Breast epithelium (tissue), 3 donors: ENCODE measurements at regions not wholly inside any gene's neighbourhood (a gene's known extent, or its start where the extent isn't known, plus 50 kb on each side); places are given as distances from the start of the nearest gene placed in this dataset.

Experiments
- CTCF ChIP-seq, 3 donors: fragments of 450-650 bp; IDR thresholded peaks; one replicate each; pipeline ENCODE4 v1.5.1; 2016 to 2017; ENCODE audit warnings: antibody characterized with exemption in 3 of 3, mild to moderate bottlenecking in 3 of 3, moderate library complexity in 3 of 3
- POLR2A ChIP-seq: fragments of 450-650 bp; IDR thresholded peaks from one replicate; pipeline ENCODE4 v1.6.1; 2016; ENCODE audit warnings: antibody characterized with exemption, mild to moderate bottlenecking, moderate library complexity

GRCh38 chr6:132933090-132933489 lies 118.7 kb downstream of the RPS12 start:
- no peak for TF ChIP-seq CTCF (IDR thresholded peaks at IDR 0.05)
- TF ChIP-seq POLR2A, result no peak
